Choroid plexus epithelial cell (primary cell): ENCODE measurements at regions not wholly inside any gene's neighbourhood (a gene's known extent, or its start where the extent isn't known, plus 50 kb on each side); places are given as distances from the start of the nearest gene placed in this dataset.

Source experiments
- DNase-seq: peaks from one replicate; pipeline ENCODE4 v3.0.0-alpha.2; 2010; ENCODE audit warnings: low read depth
- H3K4me3 ChIP-seq: 2 replicates; pipeline ENCODE4 v1.5.1; 2011; ENCODE audit warnings: low read depth, mild to moderate bottlenecking, control low read depth, low read length, moderate library complexity
- CTCF ChIP-seq: conservative IDR thresholded peaks from 2 replicates; pipeline ENCODE4 v1.5.1; 2011; ENCODE audit warnings: low read depth, mild to moderate bottlenecking, control low read depth, inconsistent platforms, low read length, moderate library complexity

- no peak for TF ChIP-seq CTCF
- no peak overlapping the region for H3K4me3 ChIP-seq
- no peak for DNase-seq
Observed at GRCh38 chr3:144221761-144222160, 250.1 kb downstream of the DIPK2A start.

- TF ChIP-seq CTCF: no peak
- DNase-seq: no peak
- H3K4me3 ChIP-seq: no peak overlapping the region
Observed at GRCh38 chr3:144229330-144229729, 257.7 kb downstream of the DIPK2A start.

GRCh38 chr3:144229953-144230352 is 258.3 kb downstream of the DIPK2A start:
- TF ChIP-seq CTCF: no peak
- H3K4me3 ChIP-seq: no peak overlapping the region
- no peak for DNase-seq

GRCh38 chr3:144235489-144235888 is 263.9 kb downstream of the DIPK2A start:
- TF ChIP-seq CTCF: no peak
- DNase-seq: no peak
- H3K4me3 ChIP-seq: no peak overlapping the region

- no peak for DNase-seq
- no peak overlapping the region for H3K4me3 ChIP-seq
- no peak for TF ChIP-seq CTCF
Observed at GRCh38 chr3:144237351-144237750, 265.7 kb downstream of the DIPK2A start.

GRCh38 chr3:144241404-144241803 is 269.8 kb downstream of the DIPK2A start:
- no peak overlapping the region for H3K4me3 ChIP-seq
- no peak for TF ChIP-seq CTCF
- no peak for DNase-seq

GRCh38 chr3:144242747-144243146 is 271.1 kb downstream of the DIPK2A start:
- no peak overlapping the region for H3K4me3 ChIP-seq
- no peak for TF ChIP-seq CTCF
- no peak for DNase-seq
